ENCODE measurements at regions not wholly inside any gene's neighbourhood (a gene's known extent, or its start where the extent isn't known, plus 50 kb on each side); places are given as distances from the start of the nearest gene placed in this dataset.

- TF ChIP-seq, protein P1, sequence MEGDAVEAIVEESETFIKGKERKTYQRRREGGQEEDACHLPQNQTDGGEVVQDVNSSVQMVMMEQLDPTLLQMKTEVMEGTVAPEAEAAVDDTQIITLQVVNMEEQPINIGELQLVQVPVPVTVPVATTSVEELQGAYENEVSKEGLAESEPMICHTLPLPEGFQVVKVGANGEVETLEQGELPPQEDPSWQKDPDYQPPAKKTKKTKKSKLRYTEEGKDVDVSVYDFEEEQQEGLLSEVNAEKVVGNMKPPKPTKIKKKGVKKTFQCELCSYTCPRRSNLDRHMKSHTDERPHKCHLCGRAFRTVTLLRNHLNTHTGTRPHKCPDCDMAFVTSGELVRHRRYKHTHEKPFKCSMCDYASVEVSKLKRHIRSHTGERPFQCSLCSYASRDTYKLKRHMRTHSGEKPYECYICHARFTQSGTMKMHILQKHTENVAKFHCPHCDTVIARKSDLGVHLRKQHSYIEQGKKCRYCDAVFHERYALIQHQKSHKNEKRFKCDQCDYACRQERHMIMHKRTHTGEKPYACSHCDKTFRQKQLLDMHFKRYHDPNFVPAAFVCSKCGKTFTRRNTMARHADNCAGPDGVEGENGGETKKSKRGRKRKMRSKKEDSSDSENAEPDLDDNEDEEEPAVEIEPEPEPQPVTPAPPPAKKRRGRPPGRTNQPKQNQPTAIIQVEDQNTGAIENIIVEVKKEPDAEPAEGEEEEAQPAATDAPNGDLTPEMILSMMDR (IDR thresholded peaks at IDR 0.05), result no peak
- no peak for TF ChIP-seq POLR2A (IDR thresholded peaks at IDR 0.05; ENCODE audit: low read depth)
- TF ChIP-seq POLR2AphosphoS5 (IDR thresholded peaks at IDR 0.05), result no peak
- TF ChIP-seq EP300 (IDR thresholded peaks at IDR 0.05), result no peak
These were observed 165.4 kb downstream of the UACA start for GRCh38 chr15:70597945-70598344.
